ENCODE measurements at regions not wholly inside any gene's neighbourhood (a gene's known extent, or its start where the extent isn't known, plus 50 kb on each side); places are given as distances from the start of the nearest gene placed in this dataset.

GRCh38 chr16:73152386-73153125 lies 104.6 kb upstream of the ZFHX3 start:
- TF ChIP-seq, protein P1, sequence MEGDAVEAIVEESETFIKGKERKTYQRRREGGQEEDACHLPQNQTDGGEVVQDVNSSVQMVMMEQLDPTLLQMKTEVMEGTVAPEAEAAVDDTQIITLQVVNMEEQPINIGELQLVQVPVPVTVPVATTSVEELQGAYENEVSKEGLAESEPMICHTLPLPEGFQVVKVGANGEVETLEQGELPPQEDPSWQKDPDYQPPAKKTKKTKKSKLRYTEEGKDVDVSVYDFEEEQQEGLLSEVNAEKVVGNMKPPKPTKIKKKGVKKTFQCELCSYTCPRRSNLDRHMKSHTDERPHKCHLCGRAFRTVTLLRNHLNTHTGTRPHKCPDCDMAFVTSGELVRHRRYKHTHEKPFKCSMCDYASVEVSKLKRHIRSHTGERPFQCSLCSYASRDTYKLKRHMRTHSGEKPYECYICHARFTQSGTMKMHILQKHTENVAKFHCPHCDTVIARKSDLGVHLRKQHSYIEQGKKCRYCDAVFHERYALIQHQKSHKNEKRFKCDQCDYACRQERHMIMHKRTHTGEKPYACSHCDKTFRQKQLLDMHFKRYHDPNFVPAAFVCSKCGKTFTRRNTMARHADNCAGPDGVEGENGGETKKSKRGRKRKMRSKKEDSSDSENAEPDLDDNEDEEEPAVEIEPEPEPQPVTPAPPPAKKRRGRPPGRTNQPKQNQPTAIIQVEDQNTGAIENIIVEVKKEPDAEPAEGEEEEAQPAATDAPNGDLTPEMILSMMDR (conservative IDR thresholded peaks at IDR 0.05; ENCODE audit: low read depth in 2 of 2) = no peak
- TF ChIP-seq EZH2 (IDR thresholded peaks at IDR 0.05; ENCODE audit: low read depth, unreplicated experiment) = no peak
